Thymus (tissue), 11 donors: ENCODE measurements at regions not wholly inside any gene's neighbourhood (a gene's known extent, or its start where the extent isn't known, plus 50 kb on each side); places are given as distances from the start of the nearest gene placed in this dataset.

Experiments used
- DNase-seq, 9 donors: peaks; one replicate each; pipeline ENCODE4 v3.0.0-alpha.2; 2013; ENCODE audit warnings: low spot score in 9 of 9, low read depth in 6 of 9, missing footprints in 1 of 9
- H3K27ac ChIP-seq, 2 donors: one replicate each; pipeline ENCODE4 v1.5.1; 2013; ENCODE audit warnings: control low read depth in 1 of 2, low read depth in 1 of 2, low read length in 1 of 2, mild to moderate bottlenecking in 1 of 2, moderate library complexity in 1 of 2
- H3K27me3 ChIP-seq, 2 donors: one replicate each; pipeline ENCODE4 v1.5.1; 2013; ENCODE audit warnings: low read length in 1 of 2; ENCODE audit not compliant: control insufficient read depth in 2 of 2, insufficient read depth in 1 of 2
- H3K36me3 ChIP-seq, 2 donors: one replicate each; pipeline ENCODE4 v1.5.1; 2013; ENCODE audit warnings: low read length in 1 of 2, mild to moderate bottlenecking in 1 of 2, moderate library complexity in 1 of 2; ENCODE audit not compliant: control insufficient read depth in 2 of 2, insufficient read depth in 2 of 2
- H3K4me1 ChIP-seq, 2 donors: one replicate each; pipeline ENCODE4 v1.5.1; 2013; ENCODE audit warnings: low read length in 2 of 2; ENCODE audit not compliant: control insufficient read depth in 2 of 2, insufficient read depth in 2 of 2
- H3K4me3 ChIP-seq, 2 donors: one replicate each; pipeline ENCODE4 v1.5.1; 2013; ENCODE audit warnings: low read length in 2 of 2, control low read depth in 1 of 2, mild to moderate bottlenecking in 1 of 2
- H3K9me3 ChIP-seq, 2 donors: one replicate each; pipeline ENCODE4 v1.5.1; 2013; ENCODE audit warnings: low read length in 1 of 2, mild to moderate bottlenecking in 1 of 2; ENCODE audit not compliant: control insufficient read depth in 2 of 2, insufficient read depth in 1 of 2
- WGBS: extraction: QIAGEN DNeasy Blood & Tissue Kit; methylation state at CpG from one replicate; pipeline ENCODE4 v1.1.7; 2013; 5-methylcytosine and 5-hydroxymethylcytosine counted together
- donor health status: healthy.

DNA sequence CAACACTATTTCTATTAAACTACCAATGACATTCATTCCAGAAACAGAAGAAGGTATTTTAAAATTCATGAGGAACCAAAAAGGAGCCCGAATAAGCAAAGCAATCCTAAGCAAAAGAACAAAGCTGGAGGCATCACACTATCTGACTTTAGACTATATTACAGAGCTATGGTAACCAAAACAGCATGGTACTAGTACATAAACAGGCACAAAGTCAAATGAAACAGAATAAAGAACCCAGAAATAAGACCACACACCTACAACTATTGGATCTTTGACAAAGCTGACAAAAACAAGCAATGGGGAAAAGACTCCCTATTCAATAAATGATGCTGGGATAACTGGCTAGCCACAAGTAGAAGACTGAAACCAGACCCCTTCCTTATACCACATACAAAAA, 122.3 kb downstream of the ITIH6 start:
- no peaks in the 10 kb centered on the region for H3K36me3 ChIP-seq
- no peaks in the 10 kb centered on the region for H3K27me3 ChIP-seq
- no peak overlapping the region for H3K4me3 ChIP-seq
- DNase-seq: no peak
- 95% methylated on average over 1 of the region's 1 CpG for WGBS
- no peaks in the 10 kb centered on the region for H3K4me1 ChIP-seq
- H3K27ac ChIP-seq: no peak overlapping the region
- no peaks in the 10 kb centered on the region for H3K9me3 ChIP-seq

DNA sequence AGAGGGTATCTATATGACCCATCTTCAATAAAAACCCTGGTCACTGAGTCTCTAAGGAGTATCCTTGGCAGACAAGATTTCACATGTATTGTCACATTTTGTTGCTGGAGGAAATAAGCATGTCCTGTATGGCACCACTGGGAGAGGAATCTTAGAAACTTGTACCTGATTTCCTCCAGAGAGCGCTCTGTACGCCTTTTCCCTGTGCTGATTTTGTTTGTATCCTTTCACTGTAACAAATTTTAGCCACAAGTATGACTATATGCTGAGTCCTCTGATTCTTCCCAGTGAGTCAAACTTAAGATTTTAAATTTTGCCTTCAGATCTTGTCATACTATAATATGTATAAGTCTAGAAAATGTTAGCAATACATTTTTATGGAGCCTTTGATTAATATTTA, 102.8 kb downstream of the ITIH6 start:
- no peak for DNase-seq
- Histone ChIP-seq H3K4me1 (no peaks in the 10 kb centered on the region), H3K27me3 (no peaks in the 10 kb centered on the region), H3K4me3 (no peak overlapping the region), H3K27ac (no peak overlapping the region), H3K9me3 (no peaks in the 10 kb centered on the region), H3K36me3 (no peaks in the 10 kb centered on the region)
- 98% methylated on average over 2 of the region's 2 CpGs for WGBS

DNA sequence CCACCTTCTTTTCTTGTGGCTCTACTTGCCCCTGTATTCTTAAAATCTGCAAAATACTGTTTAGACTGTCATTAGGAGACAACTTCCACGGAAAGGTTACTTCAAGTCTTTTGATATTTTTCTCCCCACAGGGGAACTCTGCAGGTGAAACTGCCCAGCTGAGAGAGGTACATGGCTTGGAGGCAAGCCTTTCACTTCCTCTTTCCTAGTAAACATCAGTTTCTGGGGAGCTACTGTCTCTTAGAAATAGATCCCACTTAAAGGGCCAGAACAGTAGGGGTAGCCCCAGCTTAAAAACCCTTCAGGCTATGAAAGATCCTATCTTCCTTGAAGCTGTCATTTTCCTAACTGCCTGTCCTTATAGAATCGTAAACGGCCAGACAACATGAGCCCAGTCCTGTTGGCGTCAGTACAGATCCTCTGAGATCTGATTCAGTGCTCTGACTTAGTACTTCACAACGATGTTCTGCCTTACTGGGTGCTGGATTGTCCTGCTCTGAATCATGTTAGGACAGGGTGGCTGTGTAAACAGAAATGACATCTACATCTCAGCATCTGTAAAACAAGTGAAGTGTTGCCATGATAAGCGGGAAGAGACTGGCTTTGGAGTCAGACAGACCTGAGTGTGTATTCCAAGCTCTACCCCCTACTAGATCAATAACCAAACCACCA, 102.1 kb downstream of the ITIH6 start:
- Histone ChIP-seq H3K27me3 (no peaks in the 10 kb centered on the region), H3K27ac (no peak overlapping the region), H3K9me3 (no peaks in the 10 kb centered on the region), H3K4me3 (no peak overlapping the region), H3K4me1 (no peaks in the 10 kb centered on the region), H3K36me3 (no peaks in the 10 kb centered on the region)
- peak in 1 of 9 donors; percentile 4 for DNase-seq
- WGBS: 61% methylated on average over 6 of the region's 6 CpGs
